ENCODE measurements at regions not wholly inside any gene's neighbourhood (a gene's known extent, or its start where the extent isn't known, plus 50 kb on each side); places are given as distances from the start of the nearest gene placed in this dataset.
"Not testable (repeated sequence)": the region's sequence is repeated elsewhere in the genome, so short reads cannot be mapped to it uniquely, and the experiment has no call there.

DNA sequence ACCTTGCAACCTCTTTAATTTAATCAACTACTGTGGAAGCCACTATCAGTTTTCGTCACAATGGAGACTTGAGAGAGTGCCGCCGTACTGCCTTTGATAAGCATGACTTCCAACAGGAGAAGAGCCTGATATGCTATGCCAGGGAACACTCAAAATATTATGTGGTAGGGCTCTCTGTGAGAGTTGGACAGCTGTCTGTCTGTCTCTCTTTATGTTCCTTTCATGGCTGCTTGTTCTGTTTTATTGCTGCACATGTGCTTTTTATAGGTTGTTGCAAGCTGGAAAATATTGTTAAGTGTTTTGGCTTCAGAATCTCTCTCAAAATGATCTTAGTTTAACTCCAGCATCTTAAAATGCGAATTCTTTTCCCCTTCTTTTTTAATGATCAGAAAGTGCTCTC lies 249.4 kb upstream of the RARB start:
- no peak for ATAC-seq (replicated peaks)
- Mint-ChIP-seq H3K9me3 (peaks cover 12% of the 10 kb centered on the region), H3K4me1 (no peaks in the 10 kb centered on the region)

DNA sequence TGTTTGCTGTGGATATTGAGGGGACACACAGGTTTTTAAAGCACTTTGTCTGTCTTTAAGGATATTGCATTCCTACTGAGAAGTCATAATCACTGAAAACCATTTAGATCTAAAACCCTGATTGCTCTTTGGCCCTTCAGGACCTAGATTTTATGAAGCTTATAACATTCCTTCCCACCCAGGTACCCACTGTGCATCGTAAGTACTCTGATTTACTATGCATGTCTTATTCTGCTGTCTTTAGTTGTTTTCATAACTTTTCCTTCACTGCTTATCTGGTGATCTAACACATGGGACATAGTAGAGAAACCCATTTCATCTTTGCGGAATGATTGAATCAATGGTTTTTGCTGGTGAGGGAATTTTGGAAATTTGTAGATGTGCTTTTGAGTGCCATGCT lies 247.0 kb upstream of the RARB start:
- H3K9me3 Mint-ChIP-seq: peaks cover 6% of the 10 kb centered on the region
- H3K4me3 Mint-ChIP-seq: no peak overlapping the region
- H3K4me1 Mint-ChIP-seq: no peaks in the 10 kb centered on the region
- H3K27me3 Mint-ChIP-seq: no peaks in the 10 kb centered on the region
- H3K36me3 Mint-ChIP-seq (ENCODE audit: low read depth): no peaks in the 10 kb centered on the region
- ATAC-seq (replicated peaks): no peak
- H3K27ac Mint-ChIP-seq: no peak overlapping the region

More for the DNA sequence above, 249.4 kb upstream of the RARB start:
- H3K27me3 Mint-ChIP-seq: no peaks in the 10 kb centered on the region
- no peaks in the 10 kb centered on the region for H3K36me3 Mint-ChIP-seq (ENCODE audit: low read depth)
- no peak overlapping the region for H3K4me3 Mint-ChIP-seq
- H3K27ac Mint-ChIP-seq: no peak overlapping the region

DNA sequence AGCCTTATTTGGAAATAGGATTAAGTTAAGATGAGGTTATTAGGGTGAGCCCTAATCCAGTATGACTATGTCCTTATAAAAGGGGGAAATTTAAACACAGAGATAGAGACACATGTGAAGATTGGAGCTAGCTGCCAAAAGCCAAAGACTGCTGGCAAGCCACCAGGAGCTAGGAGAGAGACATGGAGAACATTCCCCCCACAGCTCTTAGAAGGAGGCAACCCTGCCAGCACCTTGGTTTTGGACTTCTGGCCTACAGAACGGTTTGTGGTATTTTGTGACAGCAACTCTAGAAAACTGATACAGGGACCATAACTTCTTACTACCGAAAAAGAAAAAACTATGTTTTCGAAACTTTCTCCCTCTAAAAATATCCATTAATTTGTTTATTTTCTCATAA lies 245.3 kb upstream of the RARB start:
- Mint-ChIP-seq H3K4me3 (no peak overlapping the region), H3K9me3 (peaks cover 6% of the 10 kb centered on the region), H3K27ac (no peak overlapping the region), H3K36me3 (ENCODE audit: low read depth) (no peaks in the 10 kb centered on the region), H3K27me3 (no peaks in the 10 kb centered on the region), H3K4me1 (no peaks in the 10 kb centered on the region)
- ATAC-seq (replicated peaks): no peak

DNA sequence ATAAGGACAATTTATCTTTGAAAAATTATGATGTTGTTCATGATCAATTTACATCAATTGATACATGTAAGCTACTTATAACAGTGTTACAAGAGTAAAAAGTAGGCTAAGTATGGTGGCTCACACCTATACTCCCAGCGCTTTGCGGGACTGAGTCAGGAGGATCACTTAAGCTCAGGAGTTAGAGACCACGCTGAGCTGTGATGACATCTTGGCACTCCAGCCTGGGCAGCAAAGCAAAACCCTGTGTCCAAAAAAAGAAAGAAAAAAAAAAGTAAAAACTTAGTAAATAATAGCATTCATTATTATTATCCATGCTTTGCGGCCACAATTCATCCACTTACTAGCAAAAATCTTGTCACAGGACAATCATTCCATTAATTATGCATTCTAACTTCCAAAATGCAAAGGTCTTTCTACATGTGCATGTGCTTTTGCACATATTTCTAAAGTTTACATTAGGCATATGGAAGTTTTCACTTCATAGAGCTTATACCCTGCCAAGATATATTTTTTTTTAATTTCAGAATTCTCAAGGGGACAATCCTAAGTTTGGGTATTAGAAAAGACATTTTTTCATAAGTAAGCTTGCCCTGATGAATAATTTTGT lies 243.3 kb upstream of the RARB start:
- H3K4me3 Mint-ChIP-seq: no peak overlapping the region
- H3K27ac Mint-ChIP-seq: no peak overlapping the region
- ATAC-seq (replicated peaks): no peak
- H3K36me3 Mint-ChIP-seq (ENCODE audit: low read depth): no peaks in the 10 kb centered on the region
- no peaks in the 10 kb centered on the region for H3K27me3 Mint-ChIP-seq
- H3K4me1 Mint-ChIP-seq: no peaks in the 10 kb centered on the region
- peaks cover 6% of the 10 kb centered on the region for H3K9me3 Mint-ChIP-seq

DNA sequence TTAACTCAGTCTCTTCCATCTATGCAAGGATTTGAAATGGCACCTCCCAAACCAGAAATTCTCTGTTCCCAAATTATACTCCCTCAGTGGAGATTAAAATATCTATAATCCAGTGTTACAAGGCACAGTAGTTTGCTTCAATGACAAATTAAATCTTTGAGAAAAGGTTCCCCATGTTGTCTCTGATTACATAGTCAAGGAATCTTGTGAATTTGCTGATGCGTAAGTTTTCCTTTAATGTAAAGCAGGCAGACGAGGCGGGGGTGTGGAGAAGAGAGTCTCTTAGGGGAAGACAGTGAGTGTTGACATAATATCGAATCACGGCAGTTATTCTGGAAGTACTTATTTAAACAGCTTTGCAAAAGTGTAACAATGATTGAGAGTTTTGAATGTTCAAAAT lies 236.4 kb upstream of the RARB start:
- Mint-ChIP-seq H3K4me1 (no peaks in the 10 kb centered on the region), H3K36me3 (ENCODE audit: low read depth) (no peaks in the 10 kb centered on the region), H3K9me3 (peaks cover 11% of the 10 kb centered on the region), H3K27me3 (no peaks in the 10 kb centered on the region), H3K27ac (no peak overlapping the region), H3K4me3 (no peak overlapping the region)
- no peak for ATAC-seq (replicated peaks)

DNA sequence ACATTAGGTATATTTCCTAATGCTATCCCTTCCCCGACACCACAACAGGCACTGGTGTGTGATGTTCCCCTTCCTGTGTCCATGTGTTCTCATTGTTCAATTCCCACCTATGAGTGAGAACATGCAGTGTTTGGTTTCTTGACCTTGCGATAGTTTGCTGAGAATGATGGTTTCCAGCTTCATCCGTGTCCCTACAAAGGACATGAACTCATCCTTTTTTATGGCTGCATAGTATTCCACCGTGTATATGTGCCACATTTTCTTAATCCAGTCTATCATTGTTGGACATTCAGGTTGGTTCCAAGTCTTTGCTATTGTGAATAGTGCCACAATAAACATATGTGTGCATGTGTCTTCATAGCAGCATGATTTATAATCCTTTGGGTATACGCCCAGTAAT lies 228.5 kb upstream of the RARB start:
- not testable (repeated sequence) for H3K4me1 Mint-ChIP-seq; H3K4me3 Mint-ChIP-seq; ATAC-seq (replicated peaks); H3K36me3 Mint-ChIP-seq (ENCODE audit: low read depth); H3K27ac Mint-ChIP-seq; H3K27me3 Mint-ChIP-seq
- peaks cover 27% of the 10 kb centered on the region for H3K9me3 Mint-ChIP-seq

DNA sequence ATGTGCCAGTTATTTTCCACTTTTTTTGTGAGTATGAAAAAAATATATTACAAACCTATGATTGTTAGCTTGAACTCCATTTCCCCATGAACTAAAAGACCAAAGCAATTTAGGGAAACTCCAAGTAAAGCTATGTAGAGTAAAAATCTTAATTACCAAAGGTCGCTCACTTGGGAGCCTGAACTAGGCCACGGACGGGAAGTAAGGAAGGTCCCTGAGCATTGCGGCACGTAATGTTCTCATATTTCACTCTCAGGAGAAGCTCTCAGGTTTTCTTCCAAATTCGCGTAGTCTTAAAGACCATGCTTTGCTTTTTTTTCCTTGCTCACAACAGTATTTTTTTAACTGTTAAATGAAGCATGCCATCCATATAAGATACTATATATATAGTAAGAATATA lies 215.3 kb upstream of the RARB start:
- Mint-ChIP-seq H3K36me3 (ENCODE audit: low read depth) (no peaks in the 10 kb centered on the region), H3K4me3 (no peak overlapping the region), H3K4me1 (no peaks in the 10 kb centered on the region), H3K9me3 (peaks cover 13% of the 10 kb centered on the region), H3K27ac (no peak overlapping the region), H3K27me3 (no peaks in the 10 kb centered on the region)
- ATAC-seq (replicated peaks): no peak

DNA sequence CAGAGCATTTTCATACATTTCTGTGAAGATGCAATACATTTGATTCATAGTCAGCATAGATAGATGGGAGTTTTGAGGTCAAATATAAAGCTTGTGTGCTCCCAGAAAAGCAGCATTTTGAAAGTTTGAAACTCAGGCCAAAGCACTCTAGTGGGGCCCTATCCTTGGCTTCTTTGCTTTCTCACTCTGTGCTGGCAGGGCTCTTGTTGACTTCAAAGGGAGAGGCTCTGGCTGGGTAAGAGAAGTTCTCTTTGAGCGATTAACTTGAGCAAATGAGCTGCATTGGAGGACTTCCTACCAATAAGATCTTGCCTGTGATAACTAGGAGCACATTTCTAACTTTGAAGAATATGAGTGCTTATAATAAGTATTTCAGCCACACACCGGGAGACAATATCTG lies 214.0 kb upstream of the RARB start:
- H3K36me3 Mint-ChIP-seq (ENCODE audit: low read depth): no peaks in the 10 kb centered on the region
- H3K27ac Mint-ChIP-seq: no peak overlapping the region
- no peaks in the 10 kb centered on the region for H3K4me1 Mint-ChIP-seq
- peaks cover 7% of the 10 kb centered on the region for H3K9me3 Mint-ChIP-seq
- no peak overlapping the region for H3K4me3 Mint-ChIP-seq
- no peaks in the 10 kb centered on the region for H3K27me3 Mint-ChIP-seq
- ATAC-seq (replicated peaks): no peak

DNA sequence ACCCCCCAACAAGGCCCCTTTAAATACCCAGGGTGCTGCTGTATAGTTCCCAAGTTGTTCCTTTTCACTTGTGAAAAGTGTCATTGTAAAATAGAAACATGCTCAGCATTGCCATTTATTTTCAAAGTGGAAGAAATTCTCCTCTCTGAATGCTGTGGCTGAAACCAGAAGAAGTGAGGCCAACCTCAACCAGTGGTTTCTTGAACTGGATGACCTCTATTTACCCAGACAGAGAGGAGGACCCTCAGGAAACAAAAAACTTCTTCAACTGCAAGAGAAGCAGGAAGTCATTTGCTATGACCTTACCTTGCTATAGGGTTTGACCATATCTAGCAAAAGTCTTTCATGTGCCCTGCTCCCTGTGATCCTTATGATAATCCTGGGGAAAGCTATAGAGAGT lies 209.7 kb upstream of the RARB start:
- peaks cover 10% of the 10 kb centered on the region for H3K9me3 Mint-ChIP-seq
- no peaks in the 10 kb centered on the region for H3K36me3 Mint-ChIP-seq (ENCODE audit: low read depth)
- H3K27me3 Mint-ChIP-seq: no peaks in the 10 kb centered on the region
- no peak overlapping the region for H3K27ac Mint-ChIP-seq
- no peak overlapping the region for H3K4me3 Mint-ChIP-seq
- H3K4me1 Mint-ChIP-seq: no peaks in the 10 kb centered on the region
- no peak for ATAC-seq (replicated peaks)

DNA sequence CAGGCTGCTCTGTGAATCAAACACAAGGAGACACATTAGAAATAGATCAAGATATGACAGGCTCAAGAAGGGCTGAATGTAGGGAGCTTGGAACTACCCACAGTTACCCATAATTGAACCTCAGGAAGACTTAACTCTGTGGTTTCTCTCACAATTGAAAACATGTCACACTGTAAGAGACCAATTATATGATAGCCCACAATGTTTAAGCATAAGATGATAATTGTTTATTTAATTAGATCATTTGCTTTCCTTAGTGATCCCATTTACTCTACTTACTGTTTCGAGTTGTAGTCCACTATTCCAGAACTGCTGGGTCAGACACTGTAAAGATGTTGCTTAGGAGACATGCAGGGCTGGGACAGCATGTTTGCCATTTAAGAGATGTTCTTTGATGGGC lies 201.3 kb upstream of the RARB start:
- peaks cover under 1% of the 10 kb centered on the region for H3K9me3 Mint-ChIP-seq
- no peak for ATAC-seq (replicated peaks)
- H3K27me3 Mint-ChIP-seq: no peaks in the 10 kb centered on the region
- H3K27ac Mint-ChIP-seq: no peak overlapping the region
- no peaks in the 10 kb centered on the region for H3K4me1 Mint-ChIP-seq
- no peak overlapping the region for H3K4me3 Mint-ChIP-seq
- H3K36me3 Mint-ChIP-seq (ENCODE audit: low read depth): no peaks in the 10 kb centered on the region

DNA sequence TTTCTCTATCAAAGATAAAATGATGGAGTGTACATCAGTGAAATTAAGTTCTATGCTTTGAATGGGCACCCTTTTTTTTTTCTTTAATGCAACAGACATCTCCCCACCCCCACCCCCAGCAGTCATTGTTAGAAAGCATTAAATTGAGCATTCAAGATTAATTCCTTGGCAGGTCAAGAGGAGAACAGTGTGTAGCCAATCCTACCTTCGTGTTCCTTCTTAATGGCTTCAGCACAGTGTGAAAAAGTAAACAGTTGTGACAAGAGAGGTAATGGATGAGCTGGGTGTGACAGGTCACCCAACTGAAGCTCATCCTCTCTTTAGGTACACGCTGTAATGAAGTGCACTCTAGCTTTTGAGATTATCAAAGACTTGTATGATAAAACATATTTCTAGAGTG lies 198.5 kb upstream of the RARB start:
- no peaks in the 10 kb centered on the region for H3K36me3 Mint-ChIP-seq (ENCODE audit: low read depth)
- H3K9me3 Mint-ChIP-seq: no peaks in the 10 kb centered on the region
- H3K27ac Mint-ChIP-seq: no peak overlapping the region
- H3K27me3 Mint-ChIP-seq: no peaks in the 10 kb centered on the region
- H3K4me1 Mint-ChIP-seq: no peaks in the 10 kb centered on the region
- H3K4me3 Mint-ChIP-seq: no peak overlapping the region
- no peak for ATAC-seq (replicated peaks)

DNA sequence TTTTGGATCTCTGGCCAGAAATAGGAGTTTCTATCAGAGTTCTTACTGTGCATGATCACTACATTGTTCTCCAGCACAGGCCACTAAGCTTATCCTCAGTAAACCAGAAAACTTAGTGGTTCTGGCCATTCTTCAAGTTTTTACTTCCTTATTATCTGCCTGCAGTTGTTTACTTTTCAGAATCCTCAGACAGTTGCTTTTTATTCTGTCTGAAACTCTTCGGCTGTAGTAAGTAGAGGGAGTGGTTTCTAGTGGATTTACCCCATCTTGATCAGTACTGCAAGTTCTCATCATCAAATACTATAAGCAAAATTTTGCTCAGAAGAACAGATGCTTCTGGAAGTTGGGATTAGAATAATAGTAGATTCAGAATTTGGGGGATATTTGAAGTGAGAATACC lies 193.0 kb upstream of the RARB start:
- Mint-ChIP-seq H3K4me1 (no peaks in the 10 kb centered on the region), H3K4me3 (no peak overlapping the region), H3K9me3 (peaks cover 3% of the 10 kb centered on the region)

DNA sequence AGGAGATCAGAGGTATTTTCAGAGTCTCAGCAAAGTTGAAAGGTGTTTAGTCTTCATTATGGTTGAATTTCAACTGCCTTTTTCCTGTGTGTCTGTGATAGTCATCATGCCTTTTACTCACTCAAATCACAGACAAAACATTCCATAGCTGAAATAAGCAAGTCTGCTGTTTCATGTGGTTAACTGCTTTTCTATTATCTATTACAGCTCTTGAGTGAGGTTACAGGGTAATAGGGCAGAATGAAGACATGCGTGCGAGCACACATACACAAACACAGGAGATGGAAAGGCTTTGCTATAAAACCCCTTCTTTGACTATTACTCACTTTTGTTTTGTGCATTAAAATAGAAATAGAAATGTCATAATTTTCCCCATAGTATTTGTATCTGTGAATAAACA lies 192.6 kb upstream of the RARB start:
- Mint-ChIP-seq H3K27ac (no peak overlapping the region), H3K4me1 (no peaks in the 10 kb centered on the region), H3K27me3 (no peaks in the 10 kb centered on the region), H3K4me3 (no peak overlapping the region), H3K36me3 (ENCODE audit: low read depth) (no peaks in the 10 kb centered on the region), H3K9me3 (peaks cover 5% of the 10 kb centered on the region)
- ATAC-seq (replicated peaks): no peak

More for the DNA sequence above, 193.0 kb upstream of the RARB start:
- no peak for ATAC-seq (replicated peaks)
- Mint-ChIP-seq H3K27me3 (no peaks in the 10 kb centered on the region), H3K27ac (no peak overlapping the region), H3K36me3 (ENCODE audit: low read depth) (no peaks in the 10 kb centered on the region)

DNA sequence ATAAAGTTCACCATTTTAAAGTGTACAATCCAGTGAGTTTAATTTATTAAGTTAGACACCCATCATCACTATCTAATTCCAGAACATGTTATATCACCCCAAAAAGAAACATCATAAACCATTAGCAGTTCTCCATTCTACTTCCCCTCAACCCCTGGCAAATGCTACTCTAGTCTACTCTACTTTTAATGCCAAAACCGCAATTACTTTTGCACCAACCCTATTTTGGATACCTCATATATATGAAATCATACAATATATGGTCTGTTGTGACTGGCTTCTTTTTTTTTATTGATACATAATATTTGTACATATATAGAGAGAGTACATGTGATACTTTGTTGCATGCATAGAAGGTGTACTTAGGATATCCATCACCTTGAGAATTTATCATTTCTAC lies 190.5 kb upstream of the RARB start:
- no peaks in the 10 kb centered on the region for H3K4me1 Mint-ChIP-seq
- no peaks in the 10 kb centered on the region for H3K27me3 Mint-ChIP-seq
- no peak overlapping the region for H3K4me3 Mint-ChIP-seq
- H3K36me3 Mint-ChIP-seq (ENCODE audit: low read depth): no peaks in the 10 kb centered on the region
- ATAC-seq (replicated peaks): no peak
- H3K9me3 Mint-ChIP-seq: peaks cover 8% of the 10 kb centered on the region
- no peak overlapping the region for H3K27ac Mint-ChIP-seq

DNA sequence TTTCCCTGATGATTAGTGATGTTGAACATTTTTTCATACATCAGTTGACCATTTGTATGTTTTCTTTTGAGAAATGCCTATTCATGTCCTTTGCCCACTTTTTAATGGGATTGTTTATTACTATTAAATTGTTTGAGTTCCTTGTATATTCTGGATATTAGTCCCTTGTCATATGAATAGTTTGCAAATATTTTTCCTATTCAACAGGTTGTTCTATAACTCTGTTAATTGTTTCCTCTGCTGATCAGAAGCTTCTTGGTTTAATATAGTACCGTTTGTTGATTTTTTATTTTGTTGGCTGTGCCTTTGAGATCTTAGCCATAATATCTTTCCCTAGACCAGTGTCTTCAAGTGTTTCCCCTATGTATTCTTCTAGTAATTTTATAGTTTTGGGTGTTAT lies 189.0 kb upstream of the RARB start:
- no peaks in the 10 kb centered on the region for H3K36me3 Mint-ChIP-seq (ENCODE audit: low read depth)
- H3K27ac Mint-ChIP-seq: no peak overlapping the region
- no peak overlapping the region for H3K4me3 Mint-ChIP-seq
- no peak for ATAC-seq (replicated peaks)
- H3K9me3 Mint-ChIP-seq: peaks cover 13% of the 10 kb centered on the region
- H3K27me3 Mint-ChIP-seq: no peaks in the 10 kb centered on the region
- no peaks in the 10 kb centered on the region for H3K4me1 Mint-ChIP-seq

DNA sequence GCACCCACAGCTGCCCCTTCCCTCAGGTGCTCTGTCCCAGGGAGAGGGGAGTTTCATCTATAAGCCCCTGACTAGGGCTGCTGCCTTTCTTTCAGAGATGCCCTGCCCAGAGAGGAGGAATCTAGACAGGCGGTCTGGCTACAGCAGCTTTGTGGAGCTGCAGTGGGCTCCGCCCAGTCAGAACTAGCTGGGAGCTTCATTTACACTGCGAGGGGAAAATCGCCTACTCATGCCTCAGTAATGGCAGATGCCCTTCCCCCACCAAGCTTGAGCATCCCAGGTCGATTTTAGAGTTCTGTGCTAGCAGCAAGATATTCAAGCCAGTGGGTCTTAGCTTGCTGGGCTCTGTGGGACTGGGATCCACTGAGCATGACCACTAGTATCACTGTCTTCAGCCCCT lies 181.2 kb upstream of the RARB start:
- Mint-ChIP-seq H3K27ac (no peak overlapping the region), H3K27me3 (no peaks in the 10 kb centered on the region), H3K4me3 (no peak overlapping the region), H3K36me3 (ENCODE audit: low read depth) (no peaks in the 10 kb centered on the region), H3K4me1 (no peaks in the 10 kb centered on the region), H3K9me3 (peaks cover 35% of the 10 kb centered on the region)
- ATAC-seq (replicated peaks): no peak

Data from activated T-helper 17 cell treated with anti-CD3 and anti-CD28 coated beads, Interleukin-2, amount 50 U/mL, for 72 hours (primary cell).